OCI-LY7 (cell line): ENCODE measurements at regions not wholly inside any gene's neighbourhood (a gene's known extent, or its start where the extent isn't known, plus 50 kb on each side); places are given as distances from the start of the nearest gene placed in this dataset.

Experiments used
- BruUV-seq: library from RNA; stranded (reverse); fragments of 400-500 nt; replicated peaks from 2 replicates; lab custom pipeline; 2021; lab: Mats Ljungman, UMichigan
- CTCF ChIA-PET: fragments of 300-600 bp; sonication (Branson Sonifier 250); formaldehyde crosslinking; loops from one replicate; lab custom pipeline; 2022; ENCODE audit warnings: antibody characterized with exemption; ENCODE audit not compliant: unreplicated experiment; lab: Charles Lee
- POLR2A ChIA-PET: fragments of 300-600 bp; sonication (Branson Sonifier 250); formaldehyde crosslinking; loops from one replicate; lab custom pipeline; 2022; ENCODE audit warnings: antibody characterized with exemption; lab: Charles Lee
- DNase-seq: peaks from one replicate; pipeline ENCODE4 v3.0.0-alpha.2; 2015; ENCODE audit warnings: low spot score
- H2AFZ ChIP-seq: fragments of 200-600 bp; sonication (generic), shearing (Covaris generic); 2 replicates; pipeline ENCODE4 v1.6.1; 2014; ENCODE audit warnings: mild to moderate bottlenecking, antibody characterized with exemption, low read length, moderate library complexity
- H3K27ac ChIP-seq: fragments of 200-600 bp; sonication (generic); 2 replicates; pipeline ENCODE4 v1.5.1; 2014; ENCODE audit warnings: mixed run types, low read depth, mild to moderate bottlenecking, moderate library complexity, low read length, inconsistent platforms; ENCODE audit not compliant: poor library complexity, severe bottlenecking
- H3K36me3 ChIP-seq: fragments of 200-600 bp; sonication (generic); 2 replicates; pipeline ENCODE4 v1.6.1; 2014; ENCODE audit warnings: mild to moderate bottlenecking, antibody characterized with exemption, low read length, moderate library complexity, mixed read lengths; ENCODE audit not compliant: insufficient read depth
- H3K4me1 ChIP-seq: fragments of 200-600 bp; sonication (generic); 2 replicates; pipeline ENCODE4 v1.5.1; 2014; ENCODE audit warnings: mild to moderate bottlenecking, low read length; ENCODE audit not compliant: insufficient read depth, poor library complexity, severe bottlenecking
- H3K4me2 ChIP-seq: fragments of 200-600 bp; sonication (generic); 2 replicates; pipeline ENCODE4 v1.6.1; 2014; ENCODE audit warnings: mild to moderate bottlenecking, low read length
- H3K4me3 ChIP-seq: fragments of 200-600 bp; sonication (generic); 2 replicates; pipeline ENCODE4 v1.5.1; 2014; ENCODE audit warnings: mild to moderate bottlenecking, low read depth, low read length; ENCODE audit not compliant: poor library complexity, severe bottlenecking
- H3K79me2 ChIP-seq: fragments of 200-600 bp; sonication (generic); 2 replicates; pipeline ENCODE4 v1.6.1; 2016; ENCODE audit warnings: low read depth, mild to moderate bottlenecking, low read length, moderate library complexity, mixed read lengths; ENCODE audit not compliant: insufficient read depth
- H3K9me2 ChIP-seq: fragments of 200-600 bp; sonication (generic); 2 replicates; pipeline ENCODE4 v1.6.1; 2016; ENCODE audit warnings: mild to moderate bottlenecking, low read length, mixed read lengths; ENCODE audit not compliant: insufficient read depth
- H3K9me3 ChIP-seq: fragments of 200-600 bp; sonication (generic); 2 replicates; pipeline ENCODE4 v1.6.1; 2014; ENCODE audit warnings: mild to moderate bottlenecking, mixed run types, low read length, mixed read lengths
- H4K20me1 ChIP-seq: fragments of 200-600 bp; sonication (generic); 2 replicates; pipeline ENCODE4 v1.6.1; 2014; ENCODE audit warnings: mild to moderate bottlenecking, antibody characterized with exemption, low read length, moderate library complexity, mixed read lengths; ENCODE audit not compliant: insufficient read depth
- EZH2phosphoT487 ChIP-seq: fragments of 200-600 bp; sonication (generic); IDR thresholded peaks from 2 replicates; pipeline ENCODE4 v1.6.1; 2018; ENCODE audit warnings: low read depth, borderline replicate concordance, mild to moderate bottlenecking, mixed run types, antibody characterized with exemption, low read length, moderate library complexity, mixed read lengths
- intact Hi-C: fragments of 100-400 bp; cut with micrococcal nuclease; formaldehyde crosslinking; loops from one replicate; pipeline ENCODE4 v1.10.0; 2022; ENCODE audit not compliant: unreplicated experiment
- TF ChIP-seq, protein P1 (sequence below): fragments of 200-600 bp; sonication (generic); conservative IDR thresholded peaks from 2 replicates; pipeline ENCODE4 v1.5.1; 2014; ENCODE audit warnings: mild to moderate bottlenecking, antibody characterized with exemption, low read length, moderate library complexity, mixed read lengths

DNA sequence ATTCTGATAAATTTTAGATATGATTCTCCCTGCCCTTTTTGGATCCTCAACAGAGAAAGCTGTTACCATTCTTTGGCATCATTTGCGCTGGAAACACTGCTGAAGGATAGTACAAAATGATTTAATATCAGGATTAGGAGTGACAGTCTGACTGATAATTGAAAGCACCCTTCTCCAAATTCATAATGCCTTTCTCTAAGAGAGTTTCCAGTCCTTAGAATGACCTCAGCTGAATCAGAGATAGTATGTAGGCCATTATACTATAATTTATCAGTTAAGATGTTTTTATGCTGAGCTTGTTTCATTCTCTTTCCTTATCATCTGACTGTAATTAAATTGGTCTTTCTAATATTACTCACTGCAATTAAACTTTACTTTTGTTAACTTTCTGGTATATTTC lies 166.7 kb downstream of the ZNF326 start:
- no peak for DNase-seq
- TF ChIP-seq, protein P1, sequence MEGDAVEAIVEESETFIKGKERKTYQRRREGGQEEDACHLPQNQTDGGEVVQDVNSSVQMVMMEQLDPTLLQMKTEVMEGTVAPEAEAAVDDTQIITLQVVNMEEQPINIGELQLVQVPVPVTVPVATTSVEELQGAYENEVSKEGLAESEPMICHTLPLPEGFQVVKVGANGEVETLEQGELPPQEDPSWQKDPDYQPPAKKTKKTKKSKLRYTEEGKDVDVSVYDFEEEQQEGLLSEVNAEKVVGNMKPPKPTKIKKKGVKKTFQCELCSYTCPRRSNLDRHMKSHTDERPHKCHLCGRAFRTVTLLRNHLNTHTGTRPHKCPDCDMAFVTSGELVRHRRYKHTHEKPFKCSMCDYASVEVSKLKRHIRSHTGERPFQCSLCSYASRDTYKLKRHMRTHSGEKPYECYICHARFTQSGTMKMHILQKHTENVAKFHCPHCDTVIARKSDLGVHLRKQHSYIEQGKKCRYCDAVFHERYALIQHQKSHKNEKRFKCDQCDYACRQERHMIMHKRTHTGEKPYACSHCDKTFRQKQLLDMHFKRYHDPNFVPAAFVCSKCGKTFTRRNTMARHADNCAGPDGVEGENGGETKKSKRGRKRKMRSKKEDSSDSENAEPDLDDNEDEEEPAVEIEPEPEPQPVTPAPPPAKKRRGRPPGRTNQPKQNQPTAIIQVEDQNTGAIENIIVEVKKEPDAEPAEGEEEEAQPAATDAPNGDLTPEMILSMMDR, result no peak
- no peak for TF ChIP-seq EZH2phosphoT487
- Histone ChIP-seq H3K79me2 (no peaks in the 10 kb centered on the region), H2AFZ (no peak overlapping the region), H3K9me2 (no peaks in the 10 kb centered on the region), H3K27ac (no peak overlapping the region), H3K36me3 (no peaks in the 10 kb centered on the region), H3K9me3 (no peaks in the 10 kb centered on the region), H3K4me1 (no peaks in the 10 kb centered on the region), H3K4me3 (no peak overlapping the region), H4K20me1 (no peaks in the 10 kb centered on the region), H3K4me2 (no peak overlapping the region)
- ChIA-PET POLR2A (no interaction called here), CTCF (no interaction called here)
- intact Hi-C loops, result no loop called here
- no TSS peak for BruUV-seq

DNA sequence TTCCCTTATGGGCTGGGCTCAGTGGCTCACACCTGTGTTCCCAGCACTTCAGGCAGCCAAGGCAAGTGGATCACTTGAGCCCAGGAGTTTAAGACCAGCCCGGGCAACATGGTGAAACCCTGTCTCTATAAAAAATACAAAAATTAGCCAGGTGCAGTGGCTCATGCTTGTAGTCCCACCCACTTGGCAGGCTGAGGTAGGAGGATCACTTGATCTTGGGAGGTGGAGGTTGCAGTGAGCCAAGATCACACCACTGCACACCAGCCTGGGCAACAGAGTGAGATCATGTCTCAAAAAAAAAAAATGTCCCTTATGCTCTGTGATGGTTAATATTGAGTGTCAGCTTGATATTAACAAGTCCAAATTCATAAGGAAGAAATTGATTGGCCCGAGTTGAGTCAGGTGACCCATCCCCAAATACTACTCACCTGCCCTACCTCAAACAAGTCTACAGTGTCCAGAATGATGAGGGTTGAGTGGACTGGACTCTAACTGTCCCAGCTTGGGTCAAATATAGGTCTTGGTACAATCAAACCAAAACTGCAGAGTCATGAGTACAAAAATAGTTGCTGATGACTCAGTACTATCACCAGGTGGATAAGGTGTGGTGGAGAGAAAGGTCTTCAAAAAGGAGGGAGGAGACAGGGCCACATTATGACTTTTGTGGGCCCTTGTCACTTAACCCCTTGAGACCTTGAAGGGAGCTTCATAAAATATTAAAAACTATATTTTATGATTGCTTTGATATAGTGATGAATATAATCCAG lies 161.0 kb downstream of the ZNF326 start:
- Histone ChIP-seq H3K27ac (no peak overlapping the region), H3K79me2 (no peaks in the 10 kb centered on the region), H2AFZ (no peak overlapping the region), H3K9me3 (no peaks in the 10 kb centered on the region), H3K9me2 (no peaks in the 10 kb centered on the region), H4K20me1 (no peaks in the 10 kb centered on the region), H3K4me3 (no peak overlapping the region), H3K4me2 (no peak overlapping the region), H3K36me3 (no peaks in the 10 kb centered on the region), H3K4me1 (no peaks in the 10 kb centered on the region)
- intact Hi-C loops, result no loop called here
- CTCF ChIA-PET, result no interaction called here
- POLR2A ChIA-PET, result no interaction called here
- DNase-seq, result no peak
- no peak for TF ChIP-seq EZH2phosphoT487
- TF ChIP-seq, protein P1, result no peak
- no TSS peak for BruUV-seq

DNA sequence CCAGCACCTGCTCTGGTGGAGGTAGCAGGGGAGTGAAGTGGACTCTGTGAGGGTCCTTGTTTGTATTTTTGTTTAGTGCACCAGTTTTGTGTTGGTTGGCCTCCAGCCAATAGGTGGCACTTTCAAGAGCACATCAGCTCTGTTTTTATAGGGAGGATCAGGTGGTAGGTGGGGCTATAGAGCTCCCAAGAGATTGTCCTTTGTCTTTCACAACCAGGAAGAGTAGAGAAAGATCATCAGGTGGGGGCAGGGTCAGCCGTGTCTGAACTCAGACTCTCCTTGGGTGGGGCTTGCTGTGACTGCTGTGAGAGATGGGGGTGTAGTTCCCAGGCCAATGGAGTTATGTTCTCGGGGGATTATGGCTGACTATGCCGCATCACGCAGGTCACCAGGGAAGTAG lies 159.8 kb downstream of the ZNF326 start:
- no peaks in the 10 kb centered on the region for H3K36me3 ChIP-seq
- H3K9me2 ChIP-seq, result no peaks in the 10 kb centered on the region
- no peak overlapping the region for H3K4me3 ChIP-seq
- DNase-seq, result no peak
- no peaks in the 10 kb centered on the region for H3K4me1 ChIP-seq
- H3K27ac ChIP-seq, result no peak overlapping the region
- BruUV-seq, result no TSS peak
- no peaks in the 10 kb centered on the region for H3K9me3 ChIP-seq
- TF ChIP-seq, protein P1, result no peak
- no peak for TF ChIP-seq EZH2phosphoT487
- H3K4me2 ChIP-seq, result no peak overlapping the region
- intact Hi-C loops, result no loop called here
- POLR2A ChIA-PET, result no interaction called here
- H2AFZ ChIP-seq, result no peak overlapping the region
- H4K20me1 ChIP-seq, result no peaks in the 10 kb centered on the region
- H3K79me2 ChIP-seq, result no peaks in the 10 kb centered on the region
- CTCF ChIA-PET, result no interaction called here
